ENCODE measurements at regions not wholly inside any gene's neighbourhood (a gene's known extent, or its start where the extent isn't known, plus 50 kb on each side); places are given as distances from the start of the nearest gene placed in this dataset.

DNA sequence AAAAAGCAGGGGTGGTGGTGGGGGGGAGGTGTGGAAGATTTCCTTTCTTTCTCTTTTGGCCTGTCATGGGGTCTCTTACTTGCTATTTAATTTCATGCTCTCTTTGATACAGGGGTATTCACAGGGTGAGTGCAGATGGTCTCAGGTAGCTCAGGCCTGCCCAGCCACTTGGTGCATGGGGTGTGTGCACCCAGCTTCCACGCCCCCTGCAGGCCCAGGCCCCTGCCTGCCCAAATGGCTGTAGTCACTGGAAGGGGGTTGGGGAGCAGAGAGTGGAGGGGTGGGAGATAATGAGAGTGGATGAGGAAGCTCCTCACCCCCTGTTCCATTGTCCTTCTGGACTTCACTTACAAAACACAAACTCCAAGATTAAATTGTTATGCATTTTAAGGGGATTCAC is 133.6 kb upstream of the SGK1 start:
- Histone ChIP-seq H3K4me1 (replicated peaks in 1 of 4; ENCODE audit: control insufficient read depth in 3 of 4, insufficient read depth in 4 of 4, low read length in 3 of 4) (peaks cover 0 to 11% (median 10%) of the 10 kb centered on the region in 4 experiments; a peak in 4 of 7 replicates), H3K18ac (ENCODE audit: extremely low read depth, low read length) (no peak overlapping the region), H4K5ac (ENCODE audit: insufficient read length, low read depth, low read length) (no peak overlapping the region), H3K79me2 (ENCODE audit: control insufficient read depth in 1 of 2, insufficient read depth in 2 of 2, low read length in 2 of 2) (no peaks in the 10 kb centered on the region), H3K56ac (replicated peaks; ENCODE audit: insufficient read length, low read depth, low read length) (no peak overlapping the region), H3K23me2 (ENCODE audit: low read depth, low read length) (no peaks in the 10 kb centered on the region), H3K36me3 (ENCODE audit: control insufficient read depth in 2 of 4, insufficient read depth in 4 of 4, low read length in 3 of 4) (no peaks in the 10 kb centered on the region), H2BK15ac (ENCODE audit: low read length) (no peak overlapping the region), H2BK12ac (ENCODE audit: low read depth, low read length) (no peak overlapping the region), H3K79me1 (ENCODE audit: low read depth, low read length) (no peaks in the 10 kb centered on the region), H2BK20ac (ENCODE audit: low read length) (no peak overlapping the region), H3K27me3 (replicated peaks in 1 of 4; ENCODE audit: control insufficient read depth in 3 of 4, extremely low read depth in 1 of 4, insufficient read depth in 3 of 4, low read length in 3 of 4) (no peaks in the 10 kb centered on the region), H2BK120ac (replicated peaks; ENCODE audit: low read depth, low read length) (no peak overlapping the region), H3K4me3 (ENCODE audit: extremely low read depth in 1 of 4, insufficient read depth in 2 of 4, low read depth in 3 of 4, low read length in 4 of 4) (no peak overlapping the region), H3K4ac (replicated peaks; ENCODE audit: insufficient read length, low read depth, low read length) (no peak overlapping the region), H2AK5ac (ENCODE audit: low read depth, low read length) (no peak overlapping the region), H4K8ac (ENCODE audit: extremely low read depth, insufficient read depth, low read length) (no peak overlapping the region), H3K4me2 (ENCODE audit: insufficient read depth in 1 of 2, low read depth in 2 of 2, low read length in 2 of 2) (no peak overlapping the region), H2AFZ (ENCODE audit: low read length) (no peak overlapping the region), H4K20me1 (replicated peaks in 1 of 2; ENCODE audit: control insufficient read depth in 1 of 2, insufficient read depth in 2 of 2, low read length in 2 of 2) (no peaks in the 10 kb centered on the region), H3K14ac (ENCODE audit: insufficient read length) (no peak overlapping the region), H2BK5ac (ENCODE audit: low read depth, low read length) (no peak overlapping the region), H4K91ac (replicated peaks; ENCODE audit: insufficient read length, low read length) (no peak overlapping the region), H3K27ac (ENCODE audit: low read depth, low read length) (no peak overlapping the region), H3K9me3 (ENCODE audit: insufficient read depth in 2 of 2, low read depth in 1 of 2, low read length in 1 of 2) (no peaks in the 10 kb centered on the region), H3K9ac (replicated peaks in 1 of 4; ENCODE audit: extremely low read depth in 1 of 4, low read depth in 3 of 4, low read length in 3 of 4) (no peak overlapping the region), H3K23ac (ENCODE audit: insufficient read length) (no peak overlapping the region)
- CTCF ChIA-PET (ENCODE audit: partially characterized antibody): interaction anchor here (1.1 to 1.6 kb wide), 3 partner anchors 12 to 189 kb away, joined by 3 to 4 read pairs (median 3); no protein-coding TSS in a partner anchor
- DNase-seq (ENCODE audit: low read depth in 1 of 2, low spot score in 2 of 2) (no peak), FAIRE-seq (no peak)
- POLR2A ChIA-PET (ENCODE audit: partially characterized antibody): interaction anchor here (1.5 kb wide), 1 partner anchor 278 kb away, joined by 3 read pairs; no protein-coding TSS in a partner anchor
- WGBS, 2 experiments (ENCODE audit: extremely low coverage in 1 of 2, insufficient coverage in 1 of 2, insufficient read length in 1 of 2, insufficient replicate concordance in 2 of 2, low coverage in 1 of 2, low lambda C conversion rate in 2 of 2, missing lambda C conversion rate in 1 of 2): 40% methylated on average over 1 of the region's 1 CpG; no CpG with 5 or more reads in 1 of the 2 experiments
- TF ChIP-seq, protein P1, sequence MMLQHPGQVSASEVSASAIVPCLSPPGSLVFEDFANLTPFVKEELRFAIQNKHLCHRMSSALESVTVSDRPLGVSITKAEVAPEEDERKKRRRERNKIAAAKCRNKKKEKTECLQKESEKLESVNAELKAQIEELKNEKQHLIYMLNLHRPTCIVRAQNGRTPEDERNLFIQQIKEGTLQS (IDR thresholded peaks at IDR 0.05; ENCODE audit: insufficient read depth, low read depth, low read length): no peak
- TF ChIP-seq CTBP2 (IDR thresholded peaks at IDR 0.05; ENCODE audit: borderline replicate concordance, insufficient read depth, insufficient read length, low read length) (no peak), SIN3A (conservative IDR thresholded peaks at IDR 0.05 in 1 of 2, IDR thresholded peaks at IDR 0.05 in 1 of 2; ENCODE audit: low read depth in 1 of 2, low read length in 2 of 2) (no peak), RAD21 (IDR thresholded peaks at IDR 0.05 in 1 of 2, conservative IDR thresholded peaks at IDR 0.05 in 1 of 2; ENCODE audit: low read depth in 2 of 2, low read length in 2 of 2) (peak; percentile 23 to 52; a peak in 3 of 4 replicates), ASH2L (IDR thresholded peaks at IDR 0.05; ENCODE audit: low read length) (no peak), MAFK (IDR thresholded peaks at IDR 0.05; ENCODE audit: low read depth, low read length) (no peak), CBX8 (IDR thresholded peaks at IDR 0.05; ENCODE audit: borderline replicate concordance, low read depth, low read length) (no peak), TBP (IDR thresholded peaks at IDR 0.05; ENCODE audit: low read depth, low read length) (no peak), POLR2AphosphoS5 (IDR thresholded peaks at IDR 0.05; ENCODE audit: low read depth, low read length) (no peak)
- TF ChIP-seq, protein P2, sequence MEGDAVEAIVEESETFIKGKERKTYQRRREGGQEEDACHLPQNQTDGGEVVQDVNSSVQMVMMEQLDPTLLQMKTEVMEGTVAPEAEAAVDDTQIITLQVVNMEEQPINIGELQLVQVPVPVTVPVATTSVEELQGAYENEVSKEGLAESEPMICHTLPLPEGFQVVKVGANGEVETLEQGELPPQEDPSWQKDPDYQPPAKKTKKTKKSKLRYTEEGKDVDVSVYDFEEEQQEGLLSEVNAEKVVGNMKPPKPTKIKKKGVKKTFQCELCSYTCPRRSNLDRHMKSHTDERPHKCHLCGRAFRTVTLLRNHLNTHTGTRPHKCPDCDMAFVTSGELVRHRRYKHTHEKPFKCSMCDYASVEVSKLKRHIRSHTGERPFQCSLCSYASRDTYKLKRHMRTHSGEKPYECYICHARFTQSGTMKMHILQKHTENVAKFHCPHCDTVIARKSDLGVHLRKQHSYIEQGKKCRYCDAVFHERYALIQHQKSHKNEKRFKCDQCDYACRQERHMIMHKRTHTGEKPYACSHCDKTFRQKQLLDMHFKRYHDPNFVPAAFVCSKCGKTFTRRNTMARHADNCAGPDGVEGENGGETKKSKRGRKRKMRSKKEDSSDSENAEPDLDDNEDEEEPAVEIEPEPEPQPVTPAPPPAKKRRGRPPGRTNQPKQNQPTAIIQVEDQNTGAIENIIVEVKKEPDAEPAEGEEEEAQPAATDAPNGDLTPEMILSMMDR (IDR thresholded peaks at IDR 0.05; ENCODE audit: control extremely low read depth in 1 of 3, insufficient read depth in 1 of 3, low read depth in 1 of 3, low read length in 3 of 3): peak; percentile 30 to 64 (median 31)
